ENCODE measurements at regions not wholly inside any gene's neighbourhood (a gene's known extent, or its start where the extent isn't known, plus 50 kb on each side); places are given as distances from the start of the nearest gene placed in this dataset.
A peak's percentile ranks its signal among the peaks of the same experiment; 100 is the strongest.

- Histone ChIP-seq H2BK5ac (ENCODE audit: insufficient read length, low read length) (no peak overlapping the region), H2AFZ (ENCODE audit: low read length) (no peak overlapping the region), H2BK15ac (ENCODE audit: low read depth, low read length) (no peak overlapping the region), H4K20me1 (ENCODE audit: control insufficient read depth, insufficient read depth, insufficient read length) (no peaks in the 10 kb centered on the region), H3K4me2 (ENCODE audit: insufficient read depth, insufficient read length, low read length) (no peak overlapping the region), H3K18ac (ENCODE audit: insufficient read length, low read depth, low read length) (no peak overlapping the region), H3K9ac (ENCODE audit: extremely low read depth, insufficient read length, low read length) (no peak overlapping the region), H2BK20ac (ENCODE audit: low read depth, low read length, poor library complexity, severe bottlenecking) (no peak overlapping the region), H2AK5ac (ENCODE audit: insufficient read length, low read length) (no peak overlapping the region), H4K8ac (replicated peaks; ENCODE audit: insufficient read length, low read depth, low read length) (no peak overlapping the region), H3T11ph (ENCODE audit: low read length) (no peak overlapping the region), H3K79me1 (ENCODE audit: insufficient read depth, low read depth, low read length, poor library complexity, severe bottlenecking) (no peaks in the 10 kb centered on the region), H4K5ac (ENCODE audit: insufficient read length, low read depth, low read length) (no peak overlapping the region), H3K4me1 (ENCODE audit: insufficient read depth, low read length) (0 out of 2 replicates have a peak, but pooled peaks cover 5% of the 10 kb centered on the region), H4K91ac (ENCODE audit: insufficient read length, low read depth, low read length) (no peak overlapping the region), H2BK120ac (ENCODE audit: low read depth, low read length, poor library complexity, severe bottlenecking) (no peak overlapping the region), H3K14ac (ENCODE audit: insufficient read depth, low read length) (no peak overlapping the region), H3K27ac (ENCODE audit: insufficient read length, low read depth, low read length) (no peak overlapping the region), H3K23me2 (ENCODE audit: insufficient read length, low read depth, low read length, poor library complexity, severe bottlenecking) (peaks cover 3% of the 10 kb centered on the region), H3K56ac (ENCODE audit: insufficient read length, low read depth, low read length) (no peak overlapping the region), H3K79me2 (ENCODE audit: insufficient read depth, low read length) (no peaks in the 10 kb centered on the region), H3K23ac (ENCODE audit: insufficient read length, low read depth, low read length) (no peak overlapping the region), H3K27me3 (ENCODE audit: insufficient read depth, low read length) (no peaks in the 10 kb centered on the region), H3K4ac (ENCODE audit: low read depth, low read length) (no peak overlapping the region), H2BK12ac (ENCODE audit: insufficient read length, low read depth, low read length) (no peak overlapping the region), H3K9me3 (ENCODE audit: control insufficient read depth, low read depth, low read length) (no peaks in the 10 kb centered on the region)
- H3K9me3 Mint-ChIP-seq = no peaks in the 10 kb centered on the region
- H3K4me3 Mint-ChIP-seq = no peak overlapping the region
- peaks cover 14% of the 10 kb centered on the region in 2 experiments for H3K4me1 Mint-ChIP-seq
- H3K27ac Mint-ChIP-seq = peak overlapping the region in 2 of 3 experiments; percentile 53 to 76; a peak in 2 of 7 replicates
- no peaks in the 10 kb centered on the region for H3K27me3 Mint-ChIP-seq (ENCODE audit: low read depth)
- DNase-seq = no peak
- WGBS (ENCODE audit: extremely low coverage, insufficient read length, low lambda C conversion rate) = no CpG with 5 or more reads among the region's 9 CpGs
- no peak for TF ChIP-seq CTCF (conservative IDR thresholded peaks at IDR 0.05)
- H3K36me3 Mint-ChIP-seq (ENCODE audit: insufficient read depth in 1 of 3, low read depth in 3 of 3) = peaks cover 6 to 36% (median 18%) of the 10 kb centered on the region in 3 experiments; a peak in 6 of 7 replicates
Observed at GRCh38 chr14:71709076-71709475, 223.2 kb upstream of the RGS6 start.
